PFSK-1 (cell line): ENCODE measurements at regions not wholly inside any gene's neighbourhood (a gene's known extent, or its start where the extent isn't known, plus 50 kb on each side); places are given as distances from the start of the nearest gene placed in this dataset.

Experiments
- POLR2AphosphoS5 ChIP-seq: IDR thresholded peaks from 2 replicates; pipeline ENCODE4 v1.6.1; 2012; ENCODE audit warnings: low read depth, mild to moderate bottlenecking, control low read depth, low read length, moderate library complexity
- SIN3A ChIP-seq: IDR thresholded peaks from 2 replicates; pipeline ENCODE4 v1.6.1; 2012; ENCODE audit warnings: mild to moderate bottlenecking, low read length, moderate library complexity, borderline replicate concordance; ENCODE audit not compliant: insufficient read depth
- TAF1 ChIP-seq: IDR thresholded peaks from 2 replicates; pipeline ENCODE4 v1.6.1; 2012; ENCODE audit warnings: low read length, control low read depth, borderline replicate concordance; ENCODE audit not compliant: insufficient read depth
- TF ChIP-seq, protein P1 (sequence below), 2 experiments: IDR thresholded peaks; 2 replicates each; pipeline versions ENCODE4 v1.6.1 to v1.8.0; 2011 to 2012; ENCODE audit warnings: low read depth in 2 of 2, low read length in 2 of 2, control low read depth in 1 of 2, inconsistent platforms in 1 of 2, mild to moderate bottlenecking in 1 of 2, moderate library complexity in 1 of 2; ENCODE audit not compliant: insufficient read depth in 1 of 2

DNA sequence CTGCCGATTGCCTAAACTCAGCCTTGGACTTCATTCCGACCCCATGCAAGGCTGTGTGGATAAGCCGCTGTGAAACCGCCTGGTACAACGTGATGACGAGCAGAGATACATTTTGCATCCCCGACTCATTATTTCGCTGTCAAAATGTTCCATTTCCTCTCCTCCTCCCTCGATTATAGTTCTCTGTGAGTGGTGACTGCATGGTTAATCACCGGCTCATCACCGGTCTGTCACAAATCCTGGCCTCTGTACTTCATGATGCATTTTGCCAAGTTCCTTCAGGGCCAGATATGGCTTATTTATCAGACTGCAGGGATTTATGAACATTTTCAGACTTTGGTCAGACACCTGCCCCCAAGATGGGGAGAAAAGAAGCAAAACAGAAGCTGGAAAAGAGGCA lies 461.6 kb upstream of the DPP6 start:
- TF ChIP-seq POLR2AphosphoS5 (no peak), SIN3A (no peak), TAF1 (no peak)
- TF ChIP-seq, protein P1, sequence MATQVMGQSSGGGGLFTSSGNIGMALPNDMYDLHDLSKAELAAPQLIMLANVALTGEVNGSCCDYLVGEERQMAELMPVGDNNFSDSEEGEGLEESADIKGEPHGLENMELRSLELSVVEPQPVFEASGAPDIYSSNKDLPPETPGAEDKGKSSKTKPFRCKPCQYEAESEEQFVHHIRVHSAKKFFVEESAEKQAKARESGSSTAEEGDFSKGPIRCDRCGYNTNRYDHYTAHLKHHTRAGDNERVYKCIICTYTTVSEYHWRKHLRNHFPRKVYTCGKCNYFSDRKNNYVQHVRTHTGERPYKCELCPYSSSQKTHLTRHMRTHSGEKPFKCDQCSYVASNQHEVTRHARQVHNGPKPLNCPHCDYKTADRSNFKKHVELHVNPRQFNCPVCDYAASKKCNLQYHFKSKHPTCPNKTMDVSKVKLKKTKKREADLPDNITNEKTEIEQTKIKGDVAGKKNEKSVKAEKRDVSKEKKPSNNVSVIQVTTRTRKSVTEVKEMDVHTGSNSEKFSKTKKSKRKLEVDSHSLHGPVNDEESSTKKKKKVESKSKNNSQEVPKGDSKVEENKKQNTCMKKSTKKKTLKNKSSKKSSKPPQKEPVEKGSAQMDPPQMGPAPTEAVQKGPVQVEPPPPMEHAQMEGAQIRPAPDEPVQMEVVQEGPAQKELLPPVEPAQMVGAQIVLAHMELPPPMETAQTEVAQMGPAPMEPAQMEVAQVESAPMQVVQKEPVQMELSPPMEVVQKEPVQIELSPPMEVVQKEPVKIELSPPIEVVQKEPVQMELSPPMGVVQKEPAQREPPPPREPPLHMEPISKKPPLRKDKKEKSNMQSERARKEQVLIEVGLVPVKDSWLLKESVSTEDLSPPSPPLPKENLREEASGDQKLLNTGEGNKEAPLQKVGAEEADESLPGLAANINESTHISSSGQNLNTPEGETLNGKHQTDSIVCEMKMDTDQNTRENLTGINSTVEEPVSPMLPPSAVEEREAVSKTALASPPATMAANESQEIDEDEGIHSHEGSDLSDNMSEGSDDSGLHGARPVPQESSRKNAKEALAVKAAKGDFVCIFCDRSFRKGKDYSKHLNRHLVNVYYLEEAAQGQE (IDR thresholded peaks at IDR 0.05; ENCODE audit: insufficient read depth in 1 of 2, low read depth in 2 of 2, low read length in 2 of 2) = no peak
